Activated CD8-positive, alpha-beta T cell treated with anti-CD3 and anti-CD28 coated beads for 36 hours (primary cell): ENCODE measurements at regions not wholly inside any gene's neighbourhood (a gene's known extent, or its start where the extent isn't known, plus 50 kb on each side); places are given as distances from the start of the nearest gene placed in this dataset.

ENCODE experiments used
- ATAC-seq: fragments of 200-7000 bp; cut with Tn5 transposase; one replicate; pipeline ENCODE4 v1.10.0; 2021; ENCODE audit warnings: mild to moderate bottlenecking, moderate library complexity
- CTCF ChIA-PET: fragments of 350-600 bp; sonication (Branson Sonifier 250); formaldehyde crosslinking; loops from one replicate; lab custom pipeline; 2021; ENCODE audit warnings: antibody characterized with exemption; lab: Charles Lee
- POLR2A ChIA-PET: fragments of 350-600 bp; sonication (Branson Sonifier 250); formaldehyde crosslinking; loops from one replicate; lab custom pipeline; 2021; ENCODE audit warnings: antibody characterized with exemption; lab: Charles Lee
- DNase-seq: peaks from one replicate; pipeline ENCODE4 v3.0.0-alpha.2; 2020
- H3K27ac Mint-ChIP-seq: one replicate; pipeline ENCODE4 v1.8.0; 2021; ENCODE audit warnings: mild to moderate bottlenecking, mixed read lengths
- H3K27me3 Mint-ChIP-seq: one replicate; pipeline ENCODE4 v1.8.0; 2021; ENCODE audit warnings: mixed read lengths
- H3K36me3 Mint-ChIP-seq: one replicate; pipeline ENCODE4 v1.8.0; 2021; ENCODE audit warnings: low read depth, mixed read lengths
- H3K4me1 Mint-ChIP-seq: one replicate; pipeline ENCODE4 v1.8.0; 2021; ENCODE audit warnings: low read depth, mixed read lengths
- H3K4me3 Mint-ChIP-seq: one replicate; pipeline ENCODE4 v1.8.0; 2021; ENCODE audit warnings: mild to moderate bottlenecking, moderate library complexity, mixed read lengths
- H3K9me3 Mint-ChIP-seq: one replicate; pipeline ENCODE4 v1.8.0; 2021; ENCODE audit warnings: mixed read lengths
- CTCF ChIP-seq: fragments of 200-600 bp; IDR thresholded peaks from one replicate; pipeline ENCODE4 v1.8.0; 2022; ENCODE audit warnings: antibody characterized with exemption, mild to moderate bottlenecking
- intact Hi-C: fragments of 100-400 bp; cut with micrococcal nuclease; formaldehyde crosslinking; loops from one replicate; pipeline ENCODE4 v1.10.0; 2022

DNA sequence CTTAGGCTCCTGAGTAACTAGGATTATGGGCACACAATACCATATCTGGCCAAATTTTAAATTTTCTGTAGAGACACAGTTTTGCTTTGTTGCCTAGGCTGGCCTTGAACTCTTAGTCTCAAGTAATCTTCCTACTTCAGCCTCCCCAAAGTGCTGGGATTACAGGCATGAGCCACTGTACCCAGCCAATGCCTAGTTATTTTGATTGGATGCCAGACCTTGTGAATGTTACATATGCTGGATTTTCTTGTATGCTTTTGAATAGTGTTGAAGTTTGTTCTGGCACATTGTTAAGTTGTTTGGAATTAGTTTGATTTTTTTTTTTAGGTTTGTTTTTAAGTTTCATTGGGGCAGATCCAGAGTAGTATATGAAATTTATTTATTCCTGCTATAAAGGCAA is 110.7 kb upstream of the ANO5 start:
- no peaks in the 10 kb centered on the region for H3K4me1 Mint-ChIP-seq
- intact Hi-C loops: no loop called here
- H3K36me3 Mint-ChIP-seq: no peaks in the 10 kb centered on the region
- no peaks in the 10 kb centered on the region for H3K27me3 Mint-ChIP-seq
- POLR2A ChIA-PET: no interaction called here
- TF ChIP-seq CTCF: no peak
- CTCF ChIA-PET: no interaction called here
- H3K27ac Mint-ChIP-seq: no peak overlapping the region
- ATAC-seq: no peak
- H3K4me3 Mint-ChIP-seq: no peak overlapping the region
- H3K9me3 Mint-ChIP-seq: no peaks in the 10 kb centered on the region
- no peak for DNase-seq

DNA sequence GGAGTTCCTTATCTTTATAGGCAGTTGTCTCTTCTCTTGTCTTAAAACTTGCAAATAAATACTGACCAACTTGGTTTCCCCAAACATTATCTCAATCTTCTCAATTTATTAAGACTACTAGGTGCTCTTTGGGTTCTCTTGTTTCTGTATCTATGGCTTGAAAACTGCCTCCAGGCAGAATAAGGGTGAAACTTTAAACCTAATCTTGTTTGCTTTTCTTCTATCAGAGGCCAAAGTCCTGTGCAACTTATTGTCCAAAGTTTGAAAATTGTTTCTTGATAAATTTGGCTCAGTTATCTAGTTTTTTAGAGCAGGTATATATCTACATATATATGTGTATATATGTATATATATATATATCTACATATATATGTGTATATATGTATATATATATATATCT is 110.1 kb upstream of the ANO5 start:
- H3K4me1 Mint-ChIP-seq: no peaks in the 10 kb centered on the region

DNA sequence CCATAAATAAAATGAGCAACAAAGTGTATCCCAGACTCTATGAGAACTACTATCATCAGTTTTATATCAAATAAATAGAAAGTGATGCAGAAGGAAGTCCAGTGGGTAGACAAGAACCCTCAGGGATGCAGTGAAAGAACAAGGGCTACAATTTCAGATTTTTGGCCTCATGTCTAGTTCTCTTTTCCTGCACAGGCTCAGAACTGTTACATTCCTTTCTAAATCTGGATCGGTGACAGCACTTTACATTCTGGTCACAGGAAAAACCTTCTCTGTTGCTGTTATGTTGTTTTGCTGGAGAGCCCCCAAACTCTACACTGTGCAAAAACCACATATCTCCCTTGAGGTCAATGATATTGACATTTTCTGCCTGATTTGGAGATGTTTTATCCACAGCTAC is 108.8 kb upstream of the ANO5 start:
- intact Hi-C loops: no loop called here
- ATAC-seq: no peak
- CTCF ChIA-PET: no interaction called here
- POLR2A ChIA-PET: no interaction called here
- Mint-ChIP-seq H3K36me3 (no peaks in the 10 kb centered on the region), H3K27ac (no peak overlapping the region), H3K9me3 (peaks cover 3% of the 10 kb centered on the region), H3K27me3 (no peaks in the 10 kb centered on the region), H3K4me3 (no peak overlapping the region), H3K4me1 (no peaks in the 10 kb centered on the region)
- no peak for DNase-seq
- TF ChIP-seq CTCF: no peak

More for the DNA sequence above, 110.1 kb upstream of the ANO5 start:
- Mint-ChIP-seq H3K4me3 (no peak overlapping the region), H3K27ac (no peak overlapping the region), H3K9me3 (no peaks in the 10 kb centered on the region), H3K27me3 (no peaks in the 10 kb centered on the region), H3K36me3 (no peaks in the 10 kb centered on the region)
- intact Hi-C loops: no loop called here
- ChIA-PET CTCF (no interaction called here), POLR2A (no interaction called here)
- DNase-seq: no peak
- ATAC-seq: no peak
- no peak for TF ChIP-seq CTCF

DNA sequence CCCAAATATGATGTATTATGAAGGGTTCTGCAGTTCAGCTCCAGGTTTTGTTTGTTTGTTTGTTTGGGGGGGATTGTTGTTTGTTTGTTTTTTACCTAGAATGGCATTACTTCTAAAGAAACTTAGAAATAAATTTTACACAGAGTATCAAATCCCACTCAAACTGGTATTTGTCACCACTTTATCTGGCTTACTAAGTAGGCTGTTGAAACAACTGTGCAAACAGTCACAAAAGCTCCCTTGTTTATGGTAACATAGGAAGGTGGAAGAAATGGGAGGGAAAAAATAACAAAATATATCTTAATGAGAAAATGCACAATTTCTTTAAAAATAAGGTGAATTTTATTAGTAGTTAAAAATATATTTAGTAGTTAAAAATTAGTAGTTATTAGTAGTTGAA is 108.3 kb upstream of the ANO5 start:
- intact Hi-C loops: no loop called here
- POLR2A ChIA-PET: no interaction called here
- no peak for TF ChIP-seq CTCF
- CTCF ChIA-PET: no interaction called here
- Mint-ChIP-seq H3K9me3 (peaks cover 3% of the 10 kb centered on the region), H3K27me3 (no peaks in the 10 kb centered on the region), H3K4me3 (no peak overlapping the region), H3K36me3 (no peaks in the 10 kb centered on the region), H3K27ac (no peak overlapping the region), H3K4me1 (no peaks in the 10 kb centered on the region)
- DNase-seq (no peak), ATAC-seq (no peak)

- no peaks in the 10 kb centered on the region for H3K4me1 Mint-ChIP-seq
- CTCF ChIA-PET: no interaction called here
- H3K27ac Mint-ChIP-seq: no peak overlapping the region
- no peaks in the 10 kb centered on the region for H3K36me3 Mint-ChIP-seq
- intact Hi-C loops: no loop called here
- POLR2A ChIA-PET: no interaction called here
- ATAC-seq (no peak), DNase-seq (no peak)
- no peak overlapping the region for H3K4me3 Mint-ChIP-seq
- no peaks in the 10 kb centered on the region for H3K27me3 Mint-ChIP-seq
- TF ChIP-seq CTCF: no peak
- H3K9me3 Mint-ChIP-seq: peaks cover 3% of the 10 kb centered on the region
Observed at GRCh38 chr11:22089609-22090008, 103.3 kb upstream of the ANO5 start.
